T-helper 1 cell (primary cell): ENCODE measurements at regions not wholly inside any gene's neighbourhood (a gene's known extent, or its start where the extent isn't known, plus 50 kb on each side); places are given as distances from the start of the nearest gene placed in this dataset.

Experiments used
- DNase-seq, 5 donors: peaks; one replicate each; pipeline ENCODE4 v3.0.0-alpha.2; 2012 to 2020

DNA sequence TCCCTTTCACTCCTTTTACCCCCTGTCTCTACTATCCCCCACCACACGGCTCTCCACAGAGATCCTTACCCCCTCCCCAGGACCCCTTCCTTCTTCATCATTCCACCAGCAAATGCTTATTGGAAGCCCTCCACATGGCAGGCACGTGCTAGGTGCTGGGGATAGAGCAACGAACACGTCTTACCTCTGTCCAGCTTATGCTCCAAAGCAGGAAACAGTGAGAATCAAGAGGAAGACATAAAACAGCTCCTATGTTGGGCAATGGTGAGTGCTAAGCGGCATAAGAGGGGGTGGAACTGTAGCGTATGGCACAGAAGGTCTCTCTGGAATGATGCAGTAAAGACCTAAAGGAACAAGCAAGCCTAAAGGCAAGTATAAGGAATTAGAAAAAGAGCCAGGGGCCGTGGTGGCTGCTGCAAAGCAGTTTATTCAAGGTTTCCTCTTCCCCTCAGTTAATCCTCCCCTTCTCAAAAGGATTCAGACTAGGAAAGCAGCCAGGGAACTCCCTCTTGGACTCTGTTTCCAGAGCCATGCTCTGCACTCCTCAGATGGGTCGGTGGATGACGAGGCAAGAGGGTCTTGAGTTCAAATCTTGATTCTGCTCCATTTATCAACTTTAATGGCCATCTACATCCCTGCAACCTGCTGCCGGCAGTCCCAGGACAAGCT, 289.4 kb downstream of the FOXO1 start:
- DNase-seq = no peak

DNA sequence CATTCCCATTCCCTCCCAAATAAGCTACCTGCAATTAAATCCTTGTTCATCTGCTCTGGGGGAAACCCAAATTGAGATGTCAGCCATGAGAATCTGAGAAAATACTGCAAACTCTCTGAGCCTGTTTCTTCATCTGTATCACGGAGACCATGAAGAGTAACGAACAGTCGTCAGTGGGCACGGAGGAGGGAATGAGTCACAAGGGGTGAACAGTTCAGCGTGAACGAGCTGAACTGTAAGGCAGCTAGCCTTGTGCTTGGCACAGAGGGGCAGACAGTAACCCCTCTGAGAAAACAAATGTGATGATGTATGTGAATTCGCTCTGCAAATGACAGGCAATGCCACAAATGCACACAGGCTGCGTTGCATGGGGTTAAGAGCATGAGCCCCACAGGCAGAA, 288.7 kb downstream of the FOXO1 start:
- DNase-seq = no peak

DNA sequence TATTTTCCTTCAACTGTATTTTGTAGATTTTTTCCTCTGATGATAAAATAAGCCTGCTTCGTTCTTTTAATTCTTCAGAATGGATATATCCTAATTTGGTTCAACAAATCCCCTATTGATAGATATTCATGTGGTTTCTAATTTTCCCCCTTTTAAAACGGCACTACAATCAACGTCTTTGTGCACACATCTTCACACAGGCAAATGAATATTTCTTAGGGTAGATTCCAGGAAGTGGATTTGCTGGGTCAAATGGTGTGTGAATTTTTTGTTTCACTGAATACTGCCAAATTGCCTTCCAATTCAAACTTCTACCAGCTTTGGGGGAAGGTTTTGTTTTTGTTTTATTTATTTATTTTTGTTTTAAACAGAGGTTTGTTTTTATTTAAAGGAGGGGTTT, 287.2 kb downstream of the FOXO1 start:
- DNase-seq = no peak

DNA sequence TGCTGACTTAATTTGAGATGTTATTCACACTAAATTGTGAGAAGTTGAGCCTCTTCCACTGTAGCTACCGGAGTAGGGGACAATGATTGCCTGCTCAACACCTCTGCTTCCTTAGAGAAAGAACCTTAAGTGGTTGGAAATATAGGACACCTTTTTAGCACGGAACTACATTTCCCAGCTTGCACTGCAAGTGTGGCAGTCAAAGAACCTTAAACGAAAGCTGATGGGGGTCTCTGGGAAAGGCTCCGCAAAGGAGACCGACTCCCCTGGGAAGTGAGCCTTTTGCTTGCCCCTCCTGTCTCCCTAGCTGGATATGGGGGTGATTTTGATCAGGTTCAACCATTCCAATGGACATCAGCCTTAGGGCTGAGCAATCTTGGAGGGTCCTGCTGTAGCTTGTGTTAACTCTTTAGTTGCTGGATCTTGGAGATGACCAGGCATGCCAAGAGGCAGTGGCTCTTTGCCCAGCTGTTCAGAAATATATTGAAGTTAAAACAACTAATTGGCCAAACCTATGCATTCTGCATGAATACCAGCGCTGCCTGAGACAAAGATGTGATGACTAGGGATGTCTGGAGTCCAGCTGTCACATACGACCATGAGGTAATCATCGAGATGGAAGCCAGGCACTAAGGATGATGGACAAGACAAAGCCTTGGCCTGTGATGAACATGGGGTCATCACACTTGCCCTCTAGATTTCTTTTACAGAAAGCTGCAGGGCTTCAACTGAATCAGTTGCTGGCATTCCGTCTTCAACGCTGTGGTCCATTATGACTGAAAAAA, 286.5 kb downstream of the FOXO1 start:
- DNase-seq = no peak

DNA sequence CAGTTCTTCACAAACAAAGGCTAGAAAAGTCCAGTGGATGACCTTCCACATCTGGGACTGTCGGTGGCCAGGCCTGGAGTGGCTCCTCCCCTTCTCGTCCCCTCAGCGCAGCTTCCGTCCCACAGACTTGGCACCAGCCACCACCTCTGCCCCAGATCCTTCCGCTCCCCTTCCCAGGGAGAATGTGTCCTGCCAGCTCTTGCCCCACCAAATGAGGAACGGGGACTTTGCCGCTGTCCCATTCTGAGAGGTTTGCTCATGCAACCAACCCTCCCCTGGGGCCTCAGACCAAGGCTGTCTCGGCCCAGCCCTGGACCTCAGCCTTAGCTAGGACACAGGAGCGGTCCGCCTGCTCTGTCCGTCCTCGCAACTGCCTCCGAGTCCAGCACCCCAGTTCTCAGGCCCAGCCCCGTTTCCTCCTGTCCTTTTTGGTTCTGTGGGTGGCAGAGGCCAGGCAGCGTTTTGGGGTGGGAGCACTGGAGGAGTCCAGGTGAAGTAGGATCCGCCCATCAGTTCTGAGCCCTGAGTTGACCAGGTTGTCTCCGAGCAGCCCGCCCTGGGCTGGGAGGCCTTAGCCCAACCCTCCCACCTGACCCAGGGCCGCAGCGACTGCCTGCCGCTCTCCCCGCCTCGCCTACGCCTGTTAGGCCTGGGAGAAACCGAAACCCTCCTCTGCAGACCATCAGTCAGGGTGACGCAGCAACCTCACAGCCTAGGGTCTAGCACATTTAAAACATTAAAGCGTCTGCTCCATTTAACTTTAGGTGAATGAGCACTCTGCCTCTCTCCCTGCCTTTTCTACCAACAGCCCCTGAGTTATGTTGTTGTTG, 284.3 kb downstream of the FOXO1 start:
- no peak for DNase-seq

DNA sequence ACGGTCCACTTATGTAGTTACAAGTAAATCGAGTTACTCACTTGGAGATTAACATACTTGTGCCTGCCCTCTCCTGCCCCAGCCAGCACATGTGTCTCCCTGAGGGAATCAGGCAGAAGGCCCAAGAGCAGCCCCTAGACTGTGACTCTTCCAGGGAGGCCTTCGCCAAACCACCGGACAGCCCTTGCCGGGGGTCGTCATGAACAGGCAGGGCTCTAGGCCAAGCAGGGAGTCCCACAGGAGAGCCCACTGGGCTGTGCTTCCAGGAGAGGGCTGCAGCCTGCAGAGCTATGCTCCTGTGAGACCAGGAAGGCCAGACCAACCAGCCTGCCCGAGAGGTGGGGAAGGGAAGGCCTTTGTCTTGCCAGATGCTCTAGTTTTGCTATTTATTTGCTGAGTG, 283.3 kb downstream of the FOXO1 start:
- no peak for DNase-seq

DNA sequence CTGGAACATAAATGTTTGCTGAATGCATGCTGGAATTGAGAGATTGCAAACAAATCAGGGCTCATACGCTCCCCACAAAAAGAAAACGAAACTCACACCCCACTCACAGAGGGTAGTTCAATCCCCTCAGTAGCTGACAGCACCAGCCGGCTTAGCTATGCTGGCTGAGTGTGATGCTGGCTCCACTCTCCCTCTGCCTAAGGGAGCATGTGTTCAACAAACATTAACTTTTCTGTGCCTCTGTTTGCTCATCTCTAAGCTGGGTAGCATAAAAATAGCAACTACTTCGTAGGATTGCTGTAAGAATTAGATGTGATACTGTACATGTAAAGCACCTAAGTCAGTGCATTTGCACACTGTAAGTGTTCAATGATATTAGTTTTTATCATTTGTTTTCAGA, 282.6 kb downstream of the FOXO1 start:
- DNase-seq = no peak

DNA sequence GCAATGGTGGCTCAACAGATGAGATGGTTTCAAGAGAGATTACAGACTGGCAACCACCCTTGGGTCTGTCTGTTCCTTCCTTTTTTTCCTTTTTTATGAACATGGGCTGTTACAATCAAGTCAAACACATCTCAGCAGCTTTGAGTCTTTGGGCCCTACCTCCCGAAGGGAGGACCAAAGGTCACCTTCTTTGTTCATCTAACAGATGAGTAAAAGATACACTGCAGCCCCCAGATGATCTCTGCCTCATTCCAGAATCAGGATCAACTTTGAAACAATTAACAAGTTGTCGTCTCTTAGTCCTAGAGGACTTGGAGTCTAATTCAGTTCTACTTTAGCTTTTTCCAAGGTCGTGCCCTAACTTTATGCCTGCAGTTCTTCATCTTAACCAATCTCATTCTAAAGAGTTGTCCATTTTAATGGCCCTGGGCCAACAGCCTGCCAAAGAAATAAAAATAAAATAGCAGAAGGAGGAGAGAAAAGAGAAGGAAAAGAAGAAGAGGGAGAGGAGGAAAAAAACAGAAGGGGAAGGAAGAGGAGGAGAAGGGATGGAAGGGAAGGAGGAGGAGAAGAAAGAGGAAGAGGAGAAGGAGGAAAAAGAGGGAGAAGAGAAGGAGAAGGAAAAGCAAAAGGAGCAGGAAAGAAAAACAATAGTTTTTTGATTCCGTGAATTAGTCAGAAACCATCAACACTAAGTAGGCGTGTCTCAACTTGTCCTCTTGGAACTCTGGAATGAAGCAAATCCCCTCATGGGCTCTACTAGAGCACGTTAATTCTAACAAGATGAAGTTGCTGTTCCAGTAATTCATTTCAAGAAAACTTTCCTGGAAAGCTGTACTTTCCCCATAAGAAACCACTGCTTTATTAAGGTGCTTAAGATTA, 281.2 kb downstream of the FOXO1 start:
- no peak for DNase-seq

DNA sequence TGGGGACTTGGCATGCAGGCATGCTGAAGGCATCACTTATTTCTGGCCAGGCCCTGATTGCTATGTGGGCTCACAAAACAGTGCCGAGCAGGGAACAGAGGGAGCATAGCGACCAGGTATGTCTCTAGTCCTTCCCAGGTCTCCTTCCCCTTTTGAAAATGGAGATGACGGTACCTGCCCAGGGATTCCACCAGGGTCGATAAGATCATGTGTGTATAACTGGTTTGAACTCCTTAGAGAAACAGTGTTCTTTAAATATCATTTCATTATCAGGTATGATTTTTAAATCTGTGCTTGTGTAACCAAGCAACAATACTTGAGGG, 280.6 kb downstream of the FOXO1 start:
- DNase-seq = no peak

DNA sequence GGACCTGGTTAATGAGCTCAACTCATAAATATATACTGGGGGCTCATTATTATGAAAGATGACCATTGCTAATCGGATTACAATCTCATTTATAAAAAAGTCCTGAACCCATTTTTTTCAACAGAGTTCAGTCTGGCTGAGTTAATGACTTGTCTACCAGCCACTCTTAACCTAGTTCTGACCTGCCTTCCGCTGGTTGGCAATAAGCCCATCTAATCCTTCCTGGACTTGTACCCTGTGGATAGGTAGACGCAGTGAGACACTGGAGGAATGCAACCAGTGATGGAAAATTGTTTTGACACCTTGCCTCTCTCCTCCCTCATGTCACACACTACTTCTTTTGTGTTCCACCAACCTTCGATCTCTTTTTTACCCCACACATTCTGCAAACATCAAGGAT, 279.9 kb downstream of the FOXO1 start:
- no peak for DNase-seq

DNA sequence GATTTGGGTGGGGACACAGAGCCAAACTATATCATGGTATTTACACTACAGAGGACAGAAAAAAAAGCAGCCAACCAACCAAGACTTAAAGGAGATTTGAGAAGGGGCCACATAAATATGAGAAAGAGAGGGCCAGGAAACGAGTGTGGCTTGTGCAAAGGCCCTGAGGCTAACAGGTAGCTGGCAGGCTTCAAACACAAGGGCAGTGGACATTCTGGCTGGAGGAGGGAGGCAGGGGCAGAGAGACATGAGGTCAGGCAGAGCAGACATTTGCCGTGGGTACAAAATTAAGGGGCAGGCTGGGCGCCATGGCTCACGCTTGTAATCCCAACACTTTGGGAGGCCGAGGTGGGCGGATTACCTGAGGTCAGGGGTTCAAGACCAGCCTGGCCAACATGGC, 278.7 kb downstream of the FOXO1 start:
- no peak for DNase-seq

DNA sequence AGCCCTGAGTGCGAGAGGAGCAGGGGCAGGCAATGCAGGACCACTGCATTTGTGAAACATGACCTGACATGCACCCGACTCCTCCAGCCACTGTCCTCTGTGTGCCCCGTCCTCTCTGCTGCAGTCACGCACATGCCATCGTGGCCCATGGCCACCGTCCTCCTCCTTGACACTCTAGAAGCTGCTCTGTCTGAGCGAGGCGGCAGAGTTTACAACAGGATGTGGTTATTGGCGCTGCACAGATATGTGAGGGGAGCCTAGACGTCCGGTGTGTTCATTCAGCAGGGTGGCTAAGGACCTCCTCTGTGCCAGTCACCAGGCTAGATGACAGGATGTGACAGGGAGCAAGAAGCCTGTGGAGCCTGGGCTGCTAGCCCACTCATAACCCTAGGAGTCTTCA, 277.8 kb downstream of the FOXO1 start:
- peak; percentile 52 to 98 (median 63) for DNase-seq

DNA sequence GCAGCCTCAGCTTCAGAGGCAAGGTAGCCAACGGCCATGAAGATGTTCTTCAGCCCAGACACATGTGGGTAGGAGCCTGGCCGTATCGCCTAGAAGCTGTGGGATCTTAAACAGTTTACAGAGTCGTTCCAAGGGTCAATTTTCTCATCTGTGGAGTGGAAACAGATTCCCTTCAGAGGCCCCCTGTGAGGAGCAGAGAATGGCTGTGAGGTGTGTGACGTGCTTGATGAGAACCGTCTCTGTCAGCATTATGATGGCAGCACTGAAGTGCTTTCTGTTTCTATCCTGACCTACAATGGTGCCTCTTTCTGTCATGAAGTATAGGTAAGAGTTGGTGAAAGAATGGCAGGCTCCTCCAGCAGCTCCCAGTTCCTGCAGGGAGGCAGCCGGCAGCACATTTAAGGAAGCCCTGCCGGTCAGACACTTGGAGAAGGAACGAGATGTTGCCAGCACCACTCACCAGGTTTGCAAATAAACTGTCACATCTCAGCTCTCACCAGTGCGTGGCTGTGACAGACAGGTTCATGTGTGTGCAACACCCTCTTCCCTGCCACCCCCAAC, 277.3 kb downstream of the FOXO1 start:
- peak in 3 of 5 donors; percentile 12 to 81 (median 37) for DNase-seq

DNA sequence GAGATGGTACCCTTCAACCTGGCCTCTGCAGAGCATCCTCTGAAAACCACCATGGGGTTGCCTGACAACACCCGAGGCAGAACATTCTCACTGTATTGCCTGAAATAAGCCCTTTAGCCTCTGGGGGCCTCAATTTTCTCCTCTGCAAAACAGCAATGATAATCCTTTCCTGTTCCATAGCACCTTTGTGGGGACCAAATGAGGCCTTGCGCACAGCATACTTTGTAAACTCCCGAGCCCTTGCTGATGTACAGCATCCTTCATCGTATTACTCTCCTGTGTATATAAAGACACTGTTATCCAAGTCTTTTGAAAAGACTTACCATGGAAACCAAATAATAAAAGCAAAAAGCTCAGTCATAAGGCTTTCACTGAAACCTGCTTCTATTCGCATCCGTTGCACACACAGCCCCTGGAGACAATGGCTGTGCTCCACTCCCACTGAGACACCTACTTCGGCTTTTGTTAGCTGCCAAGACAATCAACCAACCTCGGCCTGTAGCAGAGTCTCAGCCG, 276.0 kb downstream of the FOXO1 start:
- DNase-seq = peak in 1 of 5 donors; percentile 10

DNA sequence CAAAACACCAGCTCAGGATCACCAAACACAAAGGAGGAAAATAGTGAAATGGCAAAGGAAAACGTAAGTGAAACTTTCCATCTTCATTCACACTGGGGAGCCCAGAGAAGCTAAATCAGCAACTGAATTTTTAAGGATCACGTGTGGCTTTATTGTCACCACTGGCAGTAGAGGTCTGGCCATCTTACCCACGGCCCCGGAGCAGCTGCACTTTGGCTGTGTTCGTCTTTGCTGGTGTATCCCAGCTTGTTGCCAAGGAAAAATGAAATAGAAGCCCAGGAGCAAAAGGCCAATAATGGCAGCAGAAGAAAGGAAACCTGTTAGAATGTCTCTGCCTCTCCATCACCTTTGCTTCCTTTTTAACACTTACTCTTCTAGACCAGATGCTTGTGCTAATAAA, 274.7 kb downstream of the FOXO1 start:
- no peak for DNase-seq

DNA sequence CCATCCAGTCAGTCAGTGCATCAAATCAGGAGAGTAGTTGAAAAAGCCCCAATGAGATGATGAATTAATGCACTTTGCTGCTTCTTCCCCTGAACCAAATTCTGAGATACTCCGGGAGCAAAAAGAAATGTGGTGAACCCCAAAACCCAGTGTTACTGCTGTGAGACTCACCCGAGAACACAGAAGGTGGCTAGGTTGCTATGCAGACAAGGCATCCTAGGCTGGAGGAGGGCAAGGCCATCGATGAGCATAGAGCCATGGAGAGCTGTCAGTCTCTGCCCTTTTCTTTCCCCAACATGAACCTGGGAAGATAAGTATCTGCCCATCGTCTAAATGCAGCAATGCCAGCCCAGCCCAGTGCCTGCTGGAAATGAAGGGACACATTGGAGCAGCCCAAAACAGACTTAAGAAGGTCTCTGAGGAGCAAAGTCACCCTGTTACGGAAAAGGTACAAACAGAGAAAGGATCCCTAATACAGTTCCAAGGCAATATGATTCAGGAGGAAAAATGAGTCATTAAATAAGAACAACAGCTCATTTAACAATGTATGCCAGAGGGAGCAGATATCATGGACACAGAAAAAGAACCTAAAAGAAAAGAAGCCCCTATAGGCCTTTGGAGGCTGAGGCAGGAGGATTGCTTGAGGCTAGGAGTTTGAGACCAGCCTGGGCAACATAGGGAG, 272.0 kb downstream of the FOXO1 start:
- no peak for DNase-seq

DNA sequence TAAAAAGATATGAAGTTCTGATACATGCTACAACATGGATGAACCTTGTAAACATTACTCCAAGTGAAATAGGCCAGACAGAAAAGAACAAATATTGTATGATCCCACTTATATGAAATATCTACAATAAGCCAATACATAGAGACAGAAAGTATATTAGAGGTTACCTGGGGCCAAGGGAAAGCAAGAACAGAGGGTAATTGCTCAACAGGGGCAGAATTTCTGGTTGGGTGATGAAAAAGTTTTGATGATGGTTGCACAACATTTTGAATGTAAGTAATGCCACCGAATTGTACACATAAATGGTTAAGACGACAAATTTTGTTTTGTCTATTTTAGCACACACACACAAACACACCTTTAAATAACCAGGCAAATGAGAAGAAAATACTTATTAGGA, 268.4 kb downstream of the FOXO1 start:
- DNase-seq = no peak

DNA sequence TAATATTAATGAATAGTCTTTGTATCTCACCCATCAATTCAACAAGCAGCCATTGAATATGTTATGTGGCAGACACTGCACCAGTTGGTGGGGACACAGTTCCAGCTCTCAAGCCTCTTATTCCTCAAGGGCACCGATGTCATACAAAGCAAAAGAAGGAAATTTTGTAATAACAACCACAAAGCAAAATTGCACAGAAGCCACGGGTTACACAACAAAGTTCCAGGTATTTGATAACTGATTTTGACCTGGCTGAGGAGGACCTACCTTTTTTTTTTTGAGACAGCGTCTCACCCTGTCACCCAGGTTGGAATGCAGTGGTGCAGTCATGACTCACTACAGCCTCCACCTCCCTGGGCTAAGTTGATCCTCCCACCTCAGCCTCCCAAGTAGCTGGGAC, 266.7 kb downstream of the FOXO1 start:
- no peak for DNase-seq

DNA sequence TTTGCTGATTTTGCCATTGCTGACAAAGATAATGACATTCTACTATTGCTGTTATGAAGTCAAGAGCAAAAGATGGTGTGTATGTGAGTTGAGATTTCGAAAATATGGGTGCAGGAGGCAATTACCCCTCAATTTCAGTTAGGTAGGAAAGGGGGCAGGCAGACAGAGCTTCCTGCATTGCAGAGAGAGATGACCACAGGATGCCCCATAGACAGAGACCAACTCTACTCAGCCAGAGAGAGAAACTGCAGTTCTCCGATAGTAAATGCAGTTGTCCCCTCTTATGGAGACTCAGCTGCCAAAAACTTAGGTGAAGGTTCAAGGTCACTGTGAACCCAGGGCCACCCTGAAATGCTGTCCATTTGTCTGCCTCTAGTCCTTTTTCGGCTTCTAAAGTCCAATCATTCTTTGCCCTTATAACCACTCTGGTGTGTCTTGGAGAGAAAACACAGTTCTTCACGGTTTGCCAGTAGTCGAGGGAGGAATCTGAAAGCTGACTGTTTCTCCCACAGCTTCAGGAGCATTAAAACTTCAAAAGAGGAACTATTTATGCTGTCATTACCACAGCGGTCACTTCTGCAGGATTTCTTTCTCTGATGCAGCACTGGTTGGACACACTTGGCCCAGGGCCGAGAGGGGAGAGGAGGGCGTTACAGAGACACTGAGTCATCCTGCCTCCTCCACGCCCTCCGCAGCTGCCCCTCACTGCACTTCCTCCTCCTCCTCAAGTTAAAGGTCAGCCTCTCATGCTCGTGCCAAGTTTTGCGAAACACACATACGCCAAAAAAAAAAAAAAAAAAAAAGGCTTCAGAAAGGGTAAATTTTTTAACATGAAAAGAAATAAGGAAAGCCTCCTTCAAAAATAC, 264.3 kb downstream of the FOXO1 start:
- DNase-seq = no peak

DNA sequence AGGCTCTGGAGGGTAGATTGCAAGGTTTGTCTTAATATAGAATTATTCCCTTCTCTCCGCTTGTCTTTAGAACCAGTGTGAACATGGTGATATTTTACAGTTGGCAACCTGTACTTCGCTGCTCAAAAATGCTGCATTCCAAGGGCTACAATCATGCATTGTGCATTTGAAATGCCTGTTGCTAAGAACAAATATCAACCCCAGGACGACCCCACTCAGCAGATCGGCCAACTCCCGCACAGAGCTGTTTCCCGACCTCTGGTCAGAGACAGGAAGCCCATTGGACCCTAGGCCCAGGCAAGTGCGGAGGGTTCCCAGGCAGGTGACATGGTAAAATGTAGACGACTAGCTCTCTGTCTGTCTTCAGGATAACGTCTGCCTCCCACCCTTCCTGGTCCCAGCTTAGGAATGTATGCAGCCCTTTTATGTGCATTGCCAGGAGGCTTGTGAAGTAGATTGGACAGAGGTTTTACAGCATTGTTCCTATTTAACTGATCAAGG, 263.5 kb downstream of the FOXO1 start:
- no peak for DNase-seq
